Endothelial cell of umbilical vein (primary cell): ENCODE measurements at regions not wholly inside any gene's neighbourhood (a gene's known extent, or its start where the extent isn't known, plus 50 kb on each side); places are given as distances from the start of the nearest gene placed in this dataset.

ENCODE experiments used
- BruUV-seq: library from RNA; stranded (reverse); fragments of 400-500 nt; replicated peaks from 2 replicates; lab custom pipeline; 2021; lab: Mats Ljungman, UMichigan
- CTCF ChIA-PET: fragments of 300-600, 350-600 bp; sonication (Branson Sonifier 250); formaldehyde crosslinking; loops from one replicate; lab custom pipeline; 2021; ENCODE audit warnings: antibody characterized with exemption, inconsistent platforms; lab: Charles Lee
- POLR2A ChIA-PET: fragments of 300-600, 350-600 bp; sonication (Branson Sonifier 250); formaldehyde crosslinking; loops from one replicate; lab custom pipeline; 2021; ENCODE audit warnings: antibody characterized with exemption, inconsistent platforms; lab: Charles Lee
- DNase-seq: peaks from one replicate; pipeline ENCODE4 v3.0.0-alpha.2; 2011; ENCODE audit warnings: low read depth, low spot score
- FAIRE-seq: peaks from 2 replicates; lab custom pipeline; 2011; peaks lifted over from hg19 to GRCh38; lab: Jason Lieb, UNC
- H2AFZ ChIP-seq: 2 replicates; pipeline ENCODE4 v1.6.0; 2012; ENCODE audit warnings: low read depth, low read length, control low read depth, inconsistent platforms
- H3K27ac ChIP-seq: 2 replicates; pipeline ENCODE4 v1.5.1; 2011; ENCODE audit warnings: low read depth, mild to moderate bottlenecking, control low read depth, low read length, moderate library complexity; ENCODE audit not compliant: insufficient read depth
- H3K27me3 ChIP-seq, 2 experiments: 2 replicates each; pipeline versions ENCODE4 v1.6.0 to v1.6.1; 2011; ENCODE audit warnings: low read length in 2 of 2, mixed read lengths in 1 of 2; ENCODE audit not compliant: control insufficient read depth in 2 of 2, insufficient read depth in 2 of 2
- H3K36me3 ChIP-seq, 2 experiments: 2 replicates in 1 of 2; 3 replicates in 1 of 2; pipeline ENCODE4 v1.5.1; 2011; ENCODE audit warnings: low read length in 2 of 2, mild to moderate bottlenecking in 1 of 2, moderate library complexity in 1 of 2; ENCODE audit not compliant: control insufficient read depth in 2 of 2, insufficient read depth in 2 of 2; ENCODE audit errors: extremely low read depth in 1 of 2
- H3K4me1 ChIP-seq: 3 replicates; pipeline ENCODE4 v1.5.1; 2011; ENCODE audit warnings: mild to moderate bottlenecking, low read length; ENCODE audit not compliant: control insufficient read depth, insufficient read depth; ENCODE audit errors: extremely low read depth
- H3K4me2 ChIP-seq: 2 replicates; pipeline ENCODE4 v1.6.1; 2011; ENCODE audit warnings: low read length, control low read depth, mixed read lengths; ENCODE audit not compliant: insufficient read depth
- H3K4me3 ChIP-seq, 3 experiments: fragments of 200-600 bp in 1 of 3; sonication (generic), shearing (Covaris generic) in 1 of 3; replicated peaks in 1 of 3; 2 replicates each; pipeline ENCODE4 v1.5.1; 2011 to 2016; ENCODE audit warnings: control low read depth in 3 of 3, low read length in 3 of 3, mild to moderate bottlenecking in 2 of 3, inconsistent platforms in 1 of 3, low read depth in 1 of 3, moderate library complexity in 1 of 3; ENCODE audit not compliant: insufficient read depth in 1 of 3
- H3K79me2 ChIP-seq: 2 replicates; pipeline ENCODE4 v1.6.0; 2012; ENCODE audit warnings: low read length, inconsistent platforms; ENCODE audit not compliant: control insufficient read depth, insufficient read depth
- H3K9ac ChIP-seq: replicated peaks from 2 replicates; pipeline ENCODE3; 2011; ENCODE audit warnings: low read length, control low read depth; ENCODE audit not compliant: insufficient read depth; ENCODE audit errors: extremely low read depth
- H3K9me1 ChIP-seq: replicated peaks from 3 replicates; pipeline ENCODE4 v1.6.0; 2011; ENCODE audit warnings: mild to moderate bottlenecking, low read length; ENCODE audit not compliant: control insufficient read depth, insufficient read depth; ENCODE audit errors: extremely low read depth
- H3K9me3 ChIP-seq: replicated peaks from 2 replicates; pipeline ENCODE4 v1.5.1; 2012; ENCODE audit warnings: low read length, inconsistent platforms; ENCODE audit not compliant: control insufficient read depth, insufficient read depth
- H4K20me1 ChIP-seq: replicated peaks from 2 replicates; pipeline ENCODE3; 2011; ENCODE audit warnings: mild to moderate bottlenecking, low read length; ENCODE audit not compliant: control insufficient read depth, insufficient read depth; ENCODE audit errors: extremely low read depth
- CTCF ChIP-seq, 2 donors: IDR thresholded peaks; 1 replicate in 1 of 2; 2 replicates in 1 of 2; pipeline ENCODE4 v1.5.1; 2011; ENCODE audit warnings: low read length in 2 of 2, mild to moderate bottlenecking in 2 of 2, moderate library complexity in 2 of 2, control low read depth in 1 of 2, inconsistent platforms in 1 of 2, low read depth in 1 of 2; ENCODE audit not compliant: insufficient read depth in 1 of 2; ENCODE audit errors: extremely low read depth in 1 of 2
- EZH2 ChIP-seq: IDR thresholded peaks from 2 replicates; pipeline ENCODE4 v1.6.1; 2012; ENCODE audit warnings: borderline replicate concordance, low read depth, mild to moderate bottlenecking, moderate library complexity, low read length, inconsistent platforms; ENCODE audit not compliant: severe bottlenecking
- FOS ChIP-seq: IDR thresholded peaks from 2 replicates; pipeline ENCODE4 v1.6.1; 2011; ENCODE audit warnings: mild to moderate bottlenecking, low read length, moderate library complexity, borderline replicate concordance; ENCODE audit not compliant: insufficient read depth
- GATA2 ChIP-seq: IDR thresholded peaks from 2 replicates; pipeline ENCODE4 v1.7.0; 2011; ENCODE audit warnings: low read depth, mild to moderate bottlenecking, moderate library complexity, mixed read lengths, low read length; ENCODE audit not compliant: insufficient read length, insufficient read depth
- JUN ChIP-seq: IDR thresholded peaks from 2 replicates; pipeline ENCODE4 v1.6.1; 2011; ENCODE audit warnings: borderline replicate concordance, low read depth; ENCODE audit not compliant: insufficient read length, insufficient read depth
- MAX ChIP-seq: IDR thresholded peaks from 2 replicates; pipeline ENCODE4 v1.6.1; 2011; ENCODE audit not compliant: insufficient read depth, insufficient read length
- MYC ChIP-seq: IDR thresholded peaks from one replicate; pipeline ENCODE4 v1.6.1; 2011; ENCODE audit warnings: mild to moderate bottlenecking, low read depth, low read length
- POLR2A ChIP-seq: IDR thresholded peaks from 2 replicates; pipeline ENCODE4 v1.6.1; 2012; ENCODE audit warnings: low read depth, mild to moderate bottlenecking, control low read depth, low read length
- POLR2AphosphoS5 ChIP-seq: IDR thresholded peaks from 2 replicates; pipeline ENCODE4 v1.6.1; 2012; ENCODE audit warnings: low read depth, mild to moderate bottlenecking, control low read depth, low read length, moderate library complexity; ENCODE audit not compliant: insufficient read depth
- dilution Hi-C: fragments of 300-500 bp; cut with MboI; formaldehyde crosslinking; loops from one replicate; pipeline ENCODE4 v1.15.0; 2019; ENCODE audit warnings: low sequenced_read_pairs; ENCODE audit not compliant: extremely low pct_ligation_motif_present
- intact Hi-C: fragments of 100-400 bp; cut with micrococcal nuclease; formaldehyde crosslinking; loops from one replicate; pipeline ENCODE4 v1.10.0; 2022

GRCh38 chr1:208788013-208788540 is 543.9 kb upstream of the PLXNA2 start:
- Histone ChIP-seq H4K20me1 (no peaks in the 10 kb centered on the region), H3K27me3 (no peaks in the 10 kb centered on the region), H3K36me3 (no peaks in the 10 kb centered on the region), H2AFZ (no peak overlapping the region), H3K9ac (no peak overlapping the region), H3K9me3 (no peaks in the 10 kb centered on the region), H3K9me1 (no peaks in the 10 kb centered on the region), H3K4me3 (no peak overlapping the region), H3K27ac (no peak overlapping the region), H3K79me2 (no peaks in the 10 kb centered on the region), H3K4me2 (no peak overlapping the region), H3K4me1 (no peaks in the 10 kb centered on the region)
- ChIA-PET CTCF (interaction anchor here (1.2 kb wide), 1 partner anchor 23 kb away, joined by 3 read pairs; no protein-coding TSS in a partner anchor), POLR2A (no interaction called here)
- TF ChIP-seq FOS (no peak), EZH2 (no peak), MYC (no peak), POLR2AphosphoS5 (no peak), CTCF (IDR thresholded peaks at IDR 0.05; ENCODE audit: extremely low read depth in 1 of 2, insufficient read depth in 1 of 2, low read depth in 1 of 2, low read length in 2 of 2) (no peak), MAX (no peak), JUN (no peak), POLR2A (no peak), GATA2 (no peak)
- FAIRE-seq (no peak), DNase-seq (no peak)
- BruUV-seq: no TSS peak
- dilution Hi-C loops: no loop called here
- intact Hi-C loops: no loop called here
